ENCODE measurements at regions not wholly inside any gene's neighbourhood (a gene's known extent, or its start where the extent isn't known, plus 50 kb on each side); places are given as distances from the start of the nearest gene placed in this dataset.

- TF ChIP-seq CTCF (IDR thresholded peaks at IDR 0.05; ENCODE audit: insufficient read depth, low read depth, low read length), result no peak
- no peak for TF ChIP-seq EZH2 (IDR thresholded peaks at IDR 0.05; ENCODE audit: insufficient read depth, low read length)
These were observed 223.1 kb upstream of the KIRREL3 start for GRCh38 chr11:127223633-127224032.

All from astrocyte (in vitro differentiated cells and primary cell).